Esophagus squamous epithelium (tissue), 5 donors: ENCODE measurements at regions not wholly inside any gene's neighbourhood (a gene's known extent, or its start where the extent isn't known, plus 50 kb on each side); places are given as distances from the start of the nearest gene placed in this dataset.

Source experiments
- DNase-seq: peaks from one replicate; lab custom pipeline; 2025; lab: John Stamatoyannopoulos, UW
- H3K27ac ChIP-seq, 4 donors: fragments of 200-600 bp; sonication (generic); one replicate each; pipeline ENCODE4 v1.5.1; 2016 to 2019; ENCODE audit warnings: mild to moderate bottlenecking in 1 of 4
- H3K27me3 ChIP-seq, 4 donors: fragments of 200-600 bp; sonication (generic); 1 replicate in 3 of 4; 2 replicates in 1 of 4; pipeline versions ENCODE4 v1.5.1 to v1.6.0; 2017 to 2021; ENCODE audit warnings: antibody characterized with exemption in 1 of 4
- H3K36me3 ChIP-seq, 3 donors: fragments of 200-600 bp; sonication (generic); one replicate each; pipeline ENCODE4 v1.5.1; 2016 to 2019
- H3K4me1 ChIP-seq, 3 donors: fragments of 200-600 bp; sonication (generic); one replicate each; pipeline ENCODE4 v1.5.1; 2017 to 2019
- H3K4me3 ChIP-seq, 4 donors: fragments of 200-600 bp; sonication (generic); 1 replicate in 3 of 4; 2 replicates in 1 of 4; pipeline ENCODE4 v1.5.1; 2016 to 2019; ENCODE audit warnings: mild to moderate bottlenecking in 2 of 4, moderate library complexity in 1 of 4
- H3K9me3 ChIP-seq, 3 donors: fragments of 200-600 bp; sonication (generic); one replicate each; pipeline ENCODE4 v1.5.1; 2016 to 2019
- CTCF ChIP-seq, 6 experiments: fragments of 450-650 bp in 4 of 6; fragments of 200-600 bp in 2 of 6; sonication (generic) in 2 of 6; IDR thresholded peaks; one replicate each; pipeline ENCODE4 v1.5.1; 2016 to 2019; ENCODE audit warnings: antibody characterized with exemption in 6 of 6, mild to moderate bottlenecking in 4 of 6, moderate library complexity in 4 of 6
- POLR2A ChIP-seq, 4 donors: fragments of 450-650 bp; IDR thresholded peaks; one replicate each; pipeline ENCODE4 v1.6.1; 2017; ENCODE audit warnings: antibody characterized with exemption in 4 of 4, mild to moderate bottlenecking in 4 of 4, moderate library complexity in 3 of 4
- WGBS, 2 donors: methylation state at CpG; one replicate each; pipeline ENCODE4 v1.1.5; 2018; 5-methylcytosine and 5-hydroxymethylcytosine counted together
- intact Hi-C: fragments of 100-400 bp; cut with DNase I; formaldehyde crosslinking; loops from one replicate; pipeline ENCODE4 v1.15.0; 2022
- donor health status: DM: yes; HTN: yes; CAD: no.

GRCh38 chr1:203422656-203423055, 53.0 kb upstream of the PRELP start:
- no peaks in the 10 kb centered on the region for H3K9me3 ChIP-seq
- intact Hi-C loops: no loop called here
- H3K36me3 ChIP-seq: no peaks in the 10 kb centered on the region
- H3K27ac ChIP-seq: no peak overlapping the region
- TF ChIP-seq CTCF (IDR thresholded peaks at IDR 0.05): no peak
- no peak for TF ChIP-seq POLR2A (IDR thresholded peaks at IDR 0.05)
- no peak for DNase-seq
- no peak overlapping the region for H3K4me3 ChIP-seq
- WGBS, 2 donors: 62 to 64% methylated on average over 2 of the region's 2 CpGs
- peaks cover 0 to 15% (median 0%) of the 10 kb centered on the region in 4 donors for H3K27me3 ChIP-seq
- peaks cover 0 to 12% (median 0%) of the 10 kb centered on the region in 3 donors for H3K4me1 ChIP-seq

GRCh38 chr1:203424285-203424684, 51.3 kb upstream of the PRELP start:
- TF ChIP-seq CTCF (IDR thresholded peaks at IDR 0.05) (no peak), POLR2A (IDR thresholded peaks at IDR 0.05) (no peak)
- WGBS, 2 donors: 61 to 72% methylated on average over 3 of the region's 3 CpGs
- Histone ChIP-seq H3K27me3 (peaks cover 0 to 31% (median 0%) of the 10 kb centered on the region in 4 donors), H3K27ac (no peak overlapping the region), H3K4me3 (no peak overlapping the region), H3K9me3 (no peaks in the 10 kb centered on the region), H3K36me3 (no peaks in the 10 kb centered on the region), H3K4me1 (peaks cover 0 to 12% (median 0%) of the 10 kb centered on the region in 3 donors)
- no peak for DNase-seq
- intact Hi-C loops: no loop called here

- intact Hi-C loops: no loop called here
- 44 to 47% methylated on average over 4 of the region's 4 CpGs for WGBS, 2 donors
- TF ChIP-seq POLR2A (IDR thresholded peaks at IDR 0.05) (no peak), CTCF (IDR thresholded peaks at IDR 0.05) (no peak)
- H3K36me3 ChIP-seq: no peaks in the 10 kb centered on the region
- peaks cover 0 to 35% (median 0%) of the 10 kb centered on the region in 4 donors for H3K27me3 ChIP-seq
- no peaks in the 10 kb centered on the region for H3K9me3 ChIP-seq
- H3K4me1 ChIP-seq: peaks cover 0 to 12% (median 0%) of the 10 kb centered on the region in 3 donors
- H3K4me3 ChIP-seq: no peak overlapping the region
- no peak for DNase-seq
- H3K27ac ChIP-seq: no peak overlapping the region
These were observed 50.5 kb upstream of the PRELP start for GRCh38 chr1:203424861-203425662.

- no peak for DNase-seq
- Histone ChIP-seq H3K27me3 (peaks cover 0 to 39% (median 0%) of the 10 kb centered on the region in 4 donors), H3K27ac (no peak overlapping the region), H3K4me3 (no peak overlapping the region), H3K36me3 (no peaks in the 10 kb centered on the region), H3K9me3 (no peaks in the 10 kb centered on the region), H3K4me1 (peaks cover 0 to 12% (median 0%) of the 10 kb centered on the region in 3 donors)
- intact Hi-C loops: no loop called here
- no peak for TF ChIP-seq POLR2A (IDR thresholded peaks at IDR 0.05)
- no peak for TF ChIP-seq CTCF (IDR thresholded peaks at IDR 0.05)
These were observed 50.0 kb upstream of the PRELP start for GRCh38 chr1:203425663-203425975.
